Activated naive CD4-positive, alpha-beta T cell treated with anti-CD3 and anti-CD28 coated beads for 36 hours (primary cell): ENCODE measurements at regions not wholly inside any gene's neighbourhood (a gene's known extent, or its start where the extent isn't known, plus 50 kb on each side); places are given as distances from the start of the nearest gene placed in this dataset.

Source experiments
- CTCF ChIA-PET: fragments of 350-600 bp; sonication (Branson Sonifier 250); formaldehyde crosslinking; loops from one replicate; lab custom pipeline; 2021; ENCODE audit warnings: antibody characterized with exemption; lab: Charles Lee
- DNase-seq: peaks from one replicate; pipeline ENCODE4 v3.0.0-alpha.2; 2020
- H3K27ac Mint-ChIP-seq: one replicate; pipeline ENCODE4 v1.8.0; 2021; ENCODE audit warnings: mild to moderate bottlenecking, mixed read lengths
- H3K27me3 Mint-ChIP-seq: one replicate; pipeline ENCODE4 v1.8.0; 2021; ENCODE audit warnings: low read depth, mixed read lengths
- H3K36me3 Mint-ChIP-seq: one replicate; pipeline ENCODE4 v1.8.0; 2021; ENCODE audit warnings: low read depth, mixed read lengths
- H3K4me1 Mint-ChIP-seq: one replicate; pipeline ENCODE4 v1.8.0; 2021; ENCODE audit warnings: low read depth, mixed read lengths
- H3K4me3 Mint-ChIP-seq: one replicate; pipeline ENCODE4 v1.8.0; 2021; ENCODE audit warnings: mild to moderate bottlenecking, moderate library complexity, mixed read lengths
- H3K9me3 Mint-ChIP-seq: one replicate; pipeline ENCODE4 v1.8.0; 2021; ENCODE audit warnings: mixed read lengths
- intact Hi-C: fragments of 100-400 bp; cut with micrococcal nuclease; formaldehyde crosslinking; loops from one replicate; pipeline ENCODE4 v1.15.1; 2023

- Mint-ChIP-seq H3K9me3 (no peaks in the 10 kb centered on the region), H3K27me3 (peaks cover 3% of the 10 kb centered on the region), H3K4me1 (no peaks in the 10 kb centered on the region), H3K36me3 (no peaks in the 10 kb centered on the region), H3K27ac (peak overlapping the region; percentile 27), H3K4me3 (no peak overlapping the region)
- DNase-seq, result peak; percentile 5
- CTCF ChIA-PET, result no interaction called here
- intact Hi-C loops, result no loop called here
Measured at GRCh38 chr9:115944166-115944948, 209.2 kb upstream of the PAPPA start.

- intact Hi-C loops, result no loop called here
- no peak overlapping the region for H3K4me3 Mint-ChIP-seq
- no peak overlapping the region for H3K27ac Mint-ChIP-seq
- no peaks in the 10 kb centered on the region for H3K4me1 Mint-ChIP-seq
- no peak for DNase-seq
- H3K27me3 Mint-ChIP-seq, result peaks cover 3% of the 10 kb centered on the region
- H3K9me3 Mint-ChIP-seq, result peaks cover under 1% of the 10 kb centered on the region
- CTCF ChIA-PET, result no interaction called here
- H3K36me3 Mint-ChIP-seq, result no peaks in the 10 kb centered on the region
Measured at GRCh38 chr9:115945009-115945431, 208.6 kb upstream of the PAPPA start.

GRCh38 chr9:115946530-115946929 lies 207.1 kb upstream of the PAPPA start:
- intact Hi-C loops, result no loop called here

GRCh38 chr9:115951977-115952376 lies 201.6 kb upstream of the PAPPA start:
- CTCF ChIA-PET, result no interaction called here
- peaks cover 6% of the 10 kb centered on the region for H3K9me3 Mint-ChIP-seq
- H3K27me3 Mint-ChIP-seq, result peaks cover 10% of the 10 kb centered on the region
- no peaks in the 10 kb centered on the region for H3K36me3 Mint-ChIP-seq
- no peak for DNase-seq
- H3K27ac Mint-ChIP-seq, result no peak overlapping the region
- no peaks in the 10 kb centered on the region for H3K4me1 Mint-ChIP-seq
- H3K4me3 Mint-ChIP-seq, result no peak overlapping the region
- intact Hi-C loops, result no loop called here

More at GRCh38 chr9:115946530-115946929, 207.1 kb upstream of the PAPPA start:
- Mint-ChIP-seq H3K4me1 (no peaks in the 10 kb centered on the region), H3K9me3 (peaks cover 6% of the 10 kb centered on the region), H3K4me3 (no peak overlapping the region), H3K36me3 (no peaks in the 10 kb centered on the region), H3K27me3 (peaks cover 9% of the 10 kb centered on the region), H3K27ac (no peak overlapping the region)
- CTCF ChIA-PET, result no interaction called here
- DNase-seq, result no peak

- Mint-ChIP-seq H3K9me3 (peaks cover 6% of the 10 kb centered on the region), H3K36me3 (no peaks in the 10 kb centered on the region), H3K27me3 (peaks cover 10% of the 10 kb centered on the region), H3K4me3 (no peak overlapping the region), H3K4me1 (no peaks in the 10 kb centered on the region), H3K27ac (no peak overlapping the region)
- CTCF ChIA-PET, result interaction anchor here (0.6 kb wide), 1 partner anchor 570 kb away, joined by 3 read pairs; no protein-coding TSS in a partner anchor
- no peak for DNase-seq
- intact Hi-C loops, result no loop called here
Measured at GRCh38 chr9:115952430-115953292, 200.9 kb upstream of the PAPPA start.

GRCh38 chr9:115956371-115956770 lies 197.2 kb upstream of the PAPPA start:
- intact Hi-C loops, result no loop called here
- DNase-seq, result no peak
- H3K27me3 Mint-ChIP-seq, result peaks cover 4% of the 10 kb centered on the region
- no peak overlapping the region for H3K4me3 Mint-ChIP-seq
- H3K36me3 Mint-ChIP-seq, result no peaks in the 10 kb centered on the region
- H3K4me1 Mint-ChIP-seq, result no peaks in the 10 kb centered on the region
- H3K9me3 Mint-ChIP-seq, result no peaks in the 10 kb centered on the region
- CTCF ChIA-PET, result no interaction called here
- no peak overlapping the region for H3K27ac Mint-ChIP-seq

GRCh38 chr9:115957585-115957984 lies 196.0 kb upstream of the PAPPA start:
- DNase-seq, result no peak
- H3K9me3 Mint-ChIP-seq, result no peaks in the 10 kb centered on the region
- peaks cover 4% of the 10 kb centered on the region for H3K27me3 Mint-ChIP-seq
- CTCF ChIA-PET, result no interaction called here
- no peak overlapping the region for H3K27ac Mint-ChIP-seq
- intact Hi-C loops, result no loop called here
- no peaks in the 10 kb centered on the region for H3K36me3 Mint-ChIP-seq
- H3K4me1 Mint-ChIP-seq, result no peaks in the 10 kb centered on the region
- H3K4me3 Mint-ChIP-seq, result no peak overlapping the region

- no peak for DNase-seq
- intact Hi-C loops, result no loop called here
- Mint-ChIP-seq H3K9me3 (peaks cover 2% of the 10 kb centered on the region), H3K36me3 (no peaks in the 10 kb centered on the region), H3K4me3 (no peak overlapping the region), H3K4me1 (no peaks in the 10 kb centered on the region), H3K27ac (no peak overlapping the region), H3K27me3 (no peaks in the 10 kb centered on the region)
- CTCF ChIA-PET, result no interaction called here
Measured at GRCh38 chr9:115964710-115965347, 188.8 kb upstream of the PAPPA start.

- Mint-ChIP-seq H3K36me3 (no peaks in the 10 kb centered on the region), H3K27me3 (no peaks in the 10 kb centered on the region), H3K9me3 (peaks cover 2% of the 10 kb centered on the region), H3K27ac (no peak overlapping the region), H3K4me1 (no peaks in the 10 kb centered on the region), H3K4me3 (no peak overlapping the region)
- CTCF ChIA-PET, result no interaction called here
- no peak for DNase-seq
- intact Hi-C loops, result no loop called here
Measured at GRCh38 chr9:115966660-115967059, 186.9 kb upstream of the PAPPA start.

GRCh38 chr9:115969096-115969495 lies 184.5 kb upstream of the PAPPA start:
- H3K36me3 Mint-ChIP-seq, result no peaks in the 10 kb centered on the region
- CTCF ChIA-PET, result no interaction called here
- no peaks in the 10 kb centered on the region for H3K4me1 Mint-ChIP-seq
- no peak overlapping the region for H3K27ac Mint-ChIP-seq
- intact Hi-C loops, result no loop called here
- DNase-seq, result no peak
- H3K27me3 Mint-ChIP-seq, result no peaks in the 10 kb centered on the region
- H3K9me3 Mint-ChIP-seq, result peaks cover 2% of the 10 kb centered on the region
- no peak overlapping the region for H3K4me3 Mint-ChIP-seq

GRCh38 chr9:115972362-115972761 lies 181.2 kb upstream of the PAPPA start:
- Mint-ChIP-seq H3K36me3 (no peaks in the 10 kb centered on the region), H3K4me3 (no peak overlapping the region), H3K9me3 (peaks cover 6% of the 10 kb centered on the region), H3K4me1 (no peaks in the 10 kb centered on the region), H3K27me3 (no peaks in the 10 kb centered on the region), H3K27ac (no peak overlapping the region)
- CTCF ChIA-PET, result no interaction called here
- intact Hi-C loops, result no loop called here
- DNase-seq, result no peak

- H3K36me3 Mint-ChIP-seq, result no peaks in the 10 kb centered on the region
- H3K9me3 Mint-ChIP-seq, result peaks cover 6% of the 10 kb centered on the region
- H3K4me3 Mint-ChIP-seq, result no peak overlapping the region
- no peak overlapping the region for H3K27ac Mint-ChIP-seq
- DNase-seq, result no peak
- CTCF ChIA-PET, result no interaction called here
- H3K4me1 Mint-ChIP-seq, result no peaks in the 10 kb centered on the region
- intact Hi-C loops, result no loop called here
- H3K27me3 Mint-ChIP-seq, result no peaks in the 10 kb centered on the region
Measured at GRCh38 chr9:115972843-115973595, 180.6 kb upstream of the PAPPA start.
